ENCODE measurements at regions not wholly inside any gene's neighbourhood (a gene's known extent, or its start where the extent isn't known, plus 50 kb on each side); places are given as distances from the start of the nearest gene placed in this dataset.

- Histone ChIP-seq H3K27me3 (ENCODE audit: control insufficient read depth, insufficient read depth, low read length) (no peaks in the 10 kb centered on the region), H3K4me3 (ENCODE audit: low read depth, low read length) (no peak overlapping the region), H3K36me3 (ENCODE audit: control insufficient read depth, insufficient read depth, low read length) (no peaks in the 10 kb centered on the region)
- peak; percentile 13 for DNase-seq (ENCODE audit: low read depth)
- TF ChIP-seq, protein P1, sequence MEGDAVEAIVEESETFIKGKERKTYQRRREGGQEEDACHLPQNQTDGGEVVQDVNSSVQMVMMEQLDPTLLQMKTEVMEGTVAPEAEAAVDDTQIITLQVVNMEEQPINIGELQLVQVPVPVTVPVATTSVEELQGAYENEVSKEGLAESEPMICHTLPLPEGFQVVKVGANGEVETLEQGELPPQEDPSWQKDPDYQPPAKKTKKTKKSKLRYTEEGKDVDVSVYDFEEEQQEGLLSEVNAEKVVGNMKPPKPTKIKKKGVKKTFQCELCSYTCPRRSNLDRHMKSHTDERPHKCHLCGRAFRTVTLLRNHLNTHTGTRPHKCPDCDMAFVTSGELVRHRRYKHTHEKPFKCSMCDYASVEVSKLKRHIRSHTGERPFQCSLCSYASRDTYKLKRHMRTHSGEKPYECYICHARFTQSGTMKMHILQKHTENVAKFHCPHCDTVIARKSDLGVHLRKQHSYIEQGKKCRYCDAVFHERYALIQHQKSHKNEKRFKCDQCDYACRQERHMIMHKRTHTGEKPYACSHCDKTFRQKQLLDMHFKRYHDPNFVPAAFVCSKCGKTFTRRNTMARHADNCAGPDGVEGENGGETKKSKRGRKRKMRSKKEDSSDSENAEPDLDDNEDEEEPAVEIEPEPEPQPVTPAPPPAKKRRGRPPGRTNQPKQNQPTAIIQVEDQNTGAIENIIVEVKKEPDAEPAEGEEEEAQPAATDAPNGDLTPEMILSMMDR (IDR thresholded peaks at IDR 0.05; ENCODE audit: insufficient read depth, low read length, severe bottlenecking) = no peak
- FAIRE-seq = no peak
Measured at GRCh38 chr16:64397945-64398508, 723.8 kb downstream of the CDH11 start.

GRCh38 chr16:64397042-64397441, 724.8 kb downstream of the CDH11 start:
- Histone ChIP-seq H3K36me3 (ENCODE audit: control insufficient read depth, insufficient read depth, low read length) (no peaks in the 10 kb centered on the region), H3K27me3 (ENCODE audit: control insufficient read depth, insufficient read depth, low read length) (no peaks in the 10 kb centered on the region), H3K4me3 (ENCODE audit: low read depth, low read length) (no peak overlapping the region)
- no peak for FAIRE-seq
- peak; percentile 47 for DNase-seq (ENCODE audit: low read depth)
- TF ChIP-seq, protein P1 (IDR thresholded peaks at IDR 0.05; ENCODE audit: insufficient read depth, low read length, severe bottlenecking) = no peak

- H3K27me3 ChIP-seq (ENCODE audit: control insufficient read depth, insufficient read depth, low read length) = no peaks in the 10 kb centered on the region
- H3K4me3 ChIP-seq (ENCODE audit: low read depth, low read length) = no peak overlapping the region
- no peak for FAIRE-seq
- no peaks in the 10 kb centered on the region for H3K36me3 ChIP-seq (ENCODE audit: control insufficient read depth, insufficient read depth, low read length)
- no peak for DNase-seq (ENCODE audit: low read depth)
- TF ChIP-seq, protein P1 (IDR thresholded peaks at IDR 0.05; ENCODE audit: insufficient read depth, low read length, severe bottlenecking) = no peak
Measured at GRCh38 chr16:64394061-64394460, 727.8 kb downstream of the CDH11 start.

GRCh38 chr16:64392456-64392855, 729.4 kb downstream of the CDH11 start:
- no peaks in the 10 kb centered on the region for H3K27me3 ChIP-seq (ENCODE audit: control insufficient read depth, insufficient read depth, low read length)
- TF ChIP-seq, protein P1 (IDR thresholded peaks at IDR 0.05; ENCODE audit: insufficient read depth, low read length, severe bottlenecking) = no peak
- no peak for DNase-seq (ENCODE audit: low read depth)
- FAIRE-seq = no peak
- no peaks in the 10 kb centered on the region for H3K36me3 ChIP-seq (ENCODE audit: control insufficient read depth, insufficient read depth, low read length)
- no peak overlapping the region for H3K4me3 ChIP-seq (ENCODE audit: low read depth, low read length)

- FAIRE-seq = no peak
- TF ChIP-seq, protein P1 (IDR thresholded peaks at IDR 0.05; ENCODE audit: insufficient read depth, low read length, severe bottlenecking) = no peak
- Histone ChIP-seq H3K27me3 (ENCODE audit: control insufficient read depth, insufficient read depth, low read length) (no peaks in the 10 kb centered on the region), H3K4me3 (ENCODE audit: low read depth, low read length) (no peak overlapping the region), H3K36me3 (ENCODE audit: control insufficient read depth, insufficient read depth, low read length) (no peaks in the 10 kb centered on the region)
- DNase-seq (ENCODE audit: low read depth) = peak; percentile 74
Measured at GRCh38 chr16:64391063-64391600, 730.7 kb downstream of the CDH11 start.

- no peak for FAIRE-seq
- H3K27me3 ChIP-seq (ENCODE audit: control insufficient read depth, insufficient read depth, low read length) = no peaks in the 10 kb centered on the region
- DNase-seq (ENCODE audit: low read depth) = no peak
- TF ChIP-seq, protein P1 (IDR thresholded peaks at IDR 0.05; ENCODE audit: insufficient read depth, low read length, severe bottlenecking) = no peak
- H3K36me3 ChIP-seq (ENCODE audit: control insufficient read depth, insufficient read depth, low read length) = no peaks in the 10 kb centered on the region
- H3K4me3 ChIP-seq (ENCODE audit: low read depth, low read length) = no peak overlapping the region
Measured at GRCh38 chr16:64390102-64390501, 731.8 kb downstream of the CDH11 start.

All from bronchial epithelial cell (primary cell).